ENCODE measurements at regions not wholly inside any gene's neighbourhood (a gene's known extent, or its start where the extent isn't known, plus 50 kb on each side); places are given as distances from the start of the nearest gene placed in this dataset.
A peak's percentile ranks its signal among the peaks of the same experiment; 100 is the strongest.

DNA sequence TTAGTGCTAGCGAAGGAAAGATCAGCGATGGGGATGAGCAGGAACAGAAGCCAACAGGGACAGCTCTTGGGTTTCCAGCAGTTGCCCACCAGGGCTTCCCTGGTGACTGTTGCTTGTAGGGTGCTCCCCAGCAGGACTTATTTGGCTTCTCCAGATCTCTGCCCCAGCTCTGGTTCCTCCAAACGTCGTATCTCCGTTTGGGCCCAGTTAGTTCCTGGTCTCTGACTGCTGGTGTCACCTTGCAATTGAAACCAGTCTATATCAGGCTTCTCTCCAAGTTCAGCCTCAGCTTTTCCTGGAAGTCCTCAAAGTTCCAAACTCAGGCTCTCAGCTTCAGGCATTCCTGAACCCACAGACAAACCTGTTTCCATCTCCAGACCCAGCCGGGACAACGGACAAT is 70.8 kb upstream of the NXT1 start:
- DNase-seq (ENCODE audit: low spot score), result no peak

DNA sequence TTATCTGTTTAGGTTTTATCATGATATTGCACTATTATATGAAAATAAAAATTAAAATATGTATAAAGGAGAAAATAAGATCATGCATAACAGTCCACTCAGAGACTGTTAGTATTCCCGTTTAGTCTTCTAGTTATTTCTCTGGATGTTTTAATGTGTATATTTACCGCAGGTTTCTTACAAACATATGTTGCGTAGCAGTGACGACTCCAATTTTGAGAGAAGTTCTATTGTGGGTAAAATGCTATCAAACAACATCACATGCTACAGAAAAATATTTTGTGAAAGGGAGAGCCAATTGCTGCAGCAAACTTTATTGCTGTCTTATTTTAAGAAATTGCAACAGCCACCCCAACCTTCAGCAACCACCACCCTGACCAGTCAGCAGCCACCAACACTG is 72.4 kb upstream of the NXT1 start:
- DNase-seq (ENCODE audit: low spot score), result no peak

DNA sequence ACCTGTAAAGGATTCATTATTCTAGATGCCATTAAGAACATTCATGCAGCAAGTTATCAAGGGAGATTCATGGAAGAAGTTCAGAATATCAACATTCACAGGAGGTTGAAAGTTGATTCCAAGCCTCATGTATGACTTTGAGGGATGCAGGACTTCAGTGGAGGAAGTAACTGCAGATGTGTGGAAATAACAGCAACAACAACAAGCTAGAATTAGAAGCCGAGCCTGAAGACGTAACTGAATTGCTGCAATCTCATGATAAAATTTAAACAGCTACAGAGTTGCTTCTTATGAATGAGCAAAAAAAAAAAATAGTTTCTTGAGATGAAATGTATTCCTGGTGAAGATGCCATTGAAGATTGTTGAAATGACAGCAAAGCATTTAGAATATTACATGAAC is 73.3 kb upstream of the NXT1 start:
- no peak for DNase-seq (ENCODE audit: low spot score)

DNA sequence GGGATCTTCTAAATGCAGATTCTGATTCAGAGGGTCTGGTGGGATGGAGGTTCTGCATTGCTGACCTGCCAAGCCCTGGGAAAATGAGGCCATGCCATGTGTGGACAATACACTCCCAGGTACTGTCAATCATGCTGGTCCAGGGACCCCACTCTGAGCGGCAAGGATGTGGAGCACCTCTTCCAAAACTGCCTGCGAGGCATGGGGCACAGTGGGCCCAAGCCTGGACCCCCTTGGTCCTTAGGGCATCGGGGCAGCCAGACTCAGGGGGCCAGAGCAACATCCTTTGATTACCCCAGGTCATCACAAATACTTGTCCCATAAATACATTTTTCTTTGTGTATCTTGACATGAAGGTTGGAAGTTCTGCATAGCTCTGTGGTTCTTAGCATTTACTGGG is 76.8 kb upstream of the NXT1 start:
- no peak for DNase-seq (ENCODE audit: low spot score)

DNA sequence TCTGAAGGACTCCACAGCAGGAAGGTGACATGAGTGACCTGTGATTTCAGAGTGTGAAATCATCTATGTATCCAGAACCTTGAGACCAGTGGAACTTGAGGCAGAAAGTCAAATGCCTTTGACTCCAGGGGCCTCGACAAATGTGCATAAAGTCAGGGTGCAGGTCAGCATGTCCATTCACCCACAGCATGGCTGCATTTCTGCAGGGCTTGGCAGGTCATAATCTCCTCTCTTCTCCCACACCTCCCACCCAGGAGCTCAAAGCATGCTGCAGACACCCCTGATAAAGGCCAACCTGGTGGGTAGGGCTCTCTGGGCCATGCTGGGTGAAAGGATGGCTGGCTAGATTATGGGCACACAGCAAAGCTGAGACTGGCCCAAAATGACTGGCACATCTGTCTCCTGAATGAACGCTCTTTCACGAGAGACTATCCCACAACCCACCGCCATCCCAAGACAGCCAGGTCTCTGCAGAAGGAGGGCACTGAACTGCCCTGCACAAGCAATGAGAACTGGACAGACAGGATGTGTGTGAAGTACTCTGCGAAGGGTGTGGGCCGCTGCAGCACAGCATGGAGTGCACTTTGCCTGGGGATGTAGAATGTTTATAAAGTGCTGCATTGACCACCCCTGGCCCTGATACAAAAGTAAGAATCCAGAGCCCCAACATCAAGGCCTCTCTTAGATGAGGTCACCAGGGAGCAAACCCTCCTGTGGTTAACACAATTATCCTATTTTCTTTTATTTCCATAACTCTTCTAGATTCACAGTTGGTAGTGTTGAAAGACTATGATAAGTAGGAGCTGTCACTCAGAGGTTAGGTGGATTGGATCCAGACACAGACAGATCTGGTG is 78.2 kb upstream of the NXT1 start:
- no peak for DNase-seq (ENCODE audit: low spot score)

DNA sequence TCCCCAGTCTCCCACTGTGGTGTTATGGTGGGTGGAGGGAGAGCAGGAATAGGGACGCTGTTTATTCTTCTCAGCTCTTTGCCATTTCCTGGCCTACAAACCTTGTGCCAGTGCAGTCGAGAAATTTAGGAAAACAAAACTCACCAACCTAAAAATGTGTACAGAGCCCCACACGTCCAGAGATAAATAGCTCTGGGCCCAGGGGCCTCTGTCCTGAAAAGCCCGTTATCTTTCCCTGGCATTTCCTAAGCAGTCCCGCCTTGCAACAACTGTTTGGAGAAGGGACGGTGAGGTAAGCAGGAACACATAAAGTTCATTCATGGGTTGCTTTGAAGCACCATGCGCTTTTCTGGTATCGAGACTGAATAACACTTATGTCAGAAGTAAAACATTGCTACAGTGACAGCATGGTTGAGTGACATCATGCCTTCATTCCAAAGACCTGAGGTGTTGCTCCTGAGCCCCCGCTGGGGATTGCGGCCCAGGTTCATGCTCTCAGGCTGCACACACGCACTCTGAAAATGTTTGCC is 80.1 kb upstream of the NXT1 start:
- DNase-seq (ENCODE audit: low spot score), result peak; percentile 86

DNA sequence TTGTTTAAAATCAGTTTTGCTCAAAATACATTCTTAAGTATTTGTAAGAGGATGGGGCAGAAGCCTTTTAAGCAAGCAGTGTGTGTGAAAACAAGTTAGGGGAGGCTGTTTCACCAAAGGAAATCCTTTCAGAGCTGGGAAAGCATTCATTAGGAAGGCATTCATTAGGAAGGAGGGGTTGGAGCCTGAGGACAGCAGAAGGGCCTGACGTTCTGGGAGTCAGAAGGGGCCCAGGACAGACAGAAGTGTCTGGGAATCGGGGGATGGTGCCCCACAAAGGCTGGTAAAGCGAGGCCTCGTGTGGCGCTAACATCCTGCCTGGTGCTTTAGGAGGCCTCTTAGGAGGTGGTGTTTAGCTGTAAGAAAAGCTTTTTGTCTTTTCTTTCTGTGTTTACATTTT is 80.6 kb upstream of the NXT1 start:
- no peak for DNase-seq (ENCODE audit: low spot score)

DNA sequence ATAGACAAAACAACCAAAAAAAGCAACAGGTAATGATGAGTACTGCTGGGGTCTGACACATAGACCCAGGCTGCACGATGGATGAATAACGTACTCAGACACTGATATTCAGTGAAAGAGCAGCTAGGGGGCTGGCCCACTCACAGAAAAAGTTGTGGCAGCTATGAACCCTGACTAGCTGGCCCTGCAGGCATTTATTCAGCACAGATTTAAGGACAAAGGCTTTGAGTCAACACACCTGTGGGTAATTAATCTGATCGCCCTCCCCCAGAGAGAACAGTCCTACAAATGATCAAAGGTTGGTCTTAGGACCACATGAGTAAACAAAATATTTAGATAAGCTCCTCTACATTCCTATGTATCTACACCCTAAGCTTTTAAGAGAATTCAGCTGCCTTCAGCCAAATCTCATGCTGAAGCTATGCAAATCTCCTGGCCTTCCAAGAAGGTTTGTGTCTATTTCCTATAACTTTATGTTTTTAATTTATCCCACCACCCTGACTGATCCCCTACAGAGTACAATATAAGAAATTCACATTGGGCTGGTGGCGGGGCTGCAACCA is 81.7 kb upstream of the NXT1 start:
- no peak for DNase-seq (ENCODE audit: low spot score)

DNA sequence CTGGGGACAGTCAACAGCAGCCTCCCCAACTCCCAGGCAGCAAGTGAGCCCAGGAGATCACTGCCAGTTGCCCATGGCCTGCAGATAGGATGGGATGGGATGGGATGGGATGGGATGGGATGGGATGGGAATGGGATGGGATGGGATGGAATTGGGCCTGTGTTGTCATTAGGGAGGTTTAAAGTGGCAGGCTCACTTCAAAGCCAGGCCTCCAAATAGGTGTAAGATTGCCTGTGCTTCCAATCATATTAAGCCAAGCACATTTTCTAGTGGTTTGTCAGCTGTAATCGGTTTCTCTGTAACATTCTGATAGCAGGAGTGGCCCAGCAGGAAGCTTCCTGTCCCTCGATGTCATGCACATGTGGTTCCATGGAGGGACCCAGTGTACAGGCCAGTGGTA is 82.7 kb upstream of the NXT1 start:
- DNase-seq (ENCODE audit: low spot score), result no peak

DNA sequence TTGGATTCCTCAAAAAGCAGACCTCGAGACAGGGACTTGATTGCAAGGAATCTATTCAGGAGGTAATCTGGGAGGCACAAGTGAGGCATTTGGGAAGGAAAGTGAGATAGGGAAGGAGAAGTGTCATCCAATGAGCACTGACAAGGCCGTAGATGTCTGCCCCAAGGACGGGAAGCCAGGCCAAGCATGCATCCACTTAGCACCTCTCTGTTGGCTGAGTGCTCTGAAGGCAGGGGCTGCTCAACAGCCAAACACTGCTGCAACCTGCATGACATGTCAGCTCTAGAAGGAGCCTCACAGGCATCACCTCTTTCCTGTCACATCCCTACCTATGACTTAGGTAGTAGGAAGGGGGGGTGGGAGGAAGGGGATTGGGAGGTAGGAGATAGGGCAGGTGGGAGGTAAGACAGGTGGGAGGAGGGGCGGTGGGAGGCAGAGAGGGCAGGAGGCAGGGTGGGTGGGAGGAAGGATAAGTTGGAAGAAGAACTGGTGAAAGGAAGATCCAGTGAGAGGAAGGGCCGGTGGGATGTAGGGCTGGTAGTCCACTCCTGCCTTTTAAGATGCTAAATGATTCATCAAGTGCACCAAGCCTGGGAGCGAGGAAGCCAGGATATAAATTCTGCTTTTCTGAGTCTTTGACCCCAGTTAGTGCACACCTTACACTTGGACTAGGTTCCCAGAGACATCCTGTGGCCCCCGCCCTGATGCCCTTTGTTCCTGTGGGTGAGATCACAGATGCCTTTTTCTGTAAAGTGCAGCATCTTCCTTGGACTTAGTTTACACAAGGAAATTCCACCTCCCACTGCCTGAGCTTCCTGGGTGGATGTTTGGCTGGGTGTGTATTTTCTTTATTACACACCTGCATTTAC is 83.8 kb upstream of the NXT1 start:
- no peak for DNase-seq (ENCODE audit: low spot score)

DNA sequence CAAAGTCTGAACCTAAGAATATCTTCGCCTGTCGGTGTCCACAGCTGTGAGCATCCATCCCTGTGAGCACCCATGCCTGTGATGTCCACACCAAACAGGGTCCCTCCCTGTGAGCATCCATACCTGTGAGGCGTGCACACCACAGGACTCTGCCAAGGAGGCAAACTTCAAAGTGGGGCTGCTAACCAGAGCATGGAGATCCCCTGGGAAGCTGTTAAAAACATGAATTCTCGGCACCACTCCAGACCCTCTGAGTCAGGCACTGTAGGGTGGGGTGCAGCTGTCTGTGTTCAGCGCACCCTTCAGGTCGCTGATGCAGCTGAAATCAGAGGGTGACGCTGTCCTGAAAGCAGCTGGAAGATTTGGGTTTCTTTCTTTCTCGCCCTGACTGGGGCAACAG is 85.4 kb upstream of the NXT1 start:
- no peak for DNase-seq (ENCODE audit: low spot score)

DNA sequence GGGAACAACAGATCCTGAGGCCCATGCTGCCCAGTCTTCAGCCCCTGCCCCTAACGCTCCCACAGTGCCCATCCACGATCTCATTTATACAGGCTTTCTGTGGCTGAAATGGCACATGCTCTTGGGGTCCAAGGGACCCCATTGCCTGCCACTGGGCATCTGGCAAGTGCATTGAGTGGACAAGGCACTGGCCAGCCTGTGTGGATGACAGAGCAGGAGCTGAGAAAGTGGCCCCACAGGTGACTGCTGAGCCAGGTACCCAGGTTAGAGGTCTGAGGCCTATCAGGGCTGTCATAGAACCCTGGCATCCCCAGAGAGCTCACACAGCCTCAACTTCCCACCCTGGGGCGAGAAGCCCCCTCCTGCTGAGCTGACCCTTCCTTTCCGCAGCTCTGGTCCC is 86.0 kb upstream of the NXT1 start:
- no peak for DNase-seq (ENCODE audit: low spot score)

DNA sequence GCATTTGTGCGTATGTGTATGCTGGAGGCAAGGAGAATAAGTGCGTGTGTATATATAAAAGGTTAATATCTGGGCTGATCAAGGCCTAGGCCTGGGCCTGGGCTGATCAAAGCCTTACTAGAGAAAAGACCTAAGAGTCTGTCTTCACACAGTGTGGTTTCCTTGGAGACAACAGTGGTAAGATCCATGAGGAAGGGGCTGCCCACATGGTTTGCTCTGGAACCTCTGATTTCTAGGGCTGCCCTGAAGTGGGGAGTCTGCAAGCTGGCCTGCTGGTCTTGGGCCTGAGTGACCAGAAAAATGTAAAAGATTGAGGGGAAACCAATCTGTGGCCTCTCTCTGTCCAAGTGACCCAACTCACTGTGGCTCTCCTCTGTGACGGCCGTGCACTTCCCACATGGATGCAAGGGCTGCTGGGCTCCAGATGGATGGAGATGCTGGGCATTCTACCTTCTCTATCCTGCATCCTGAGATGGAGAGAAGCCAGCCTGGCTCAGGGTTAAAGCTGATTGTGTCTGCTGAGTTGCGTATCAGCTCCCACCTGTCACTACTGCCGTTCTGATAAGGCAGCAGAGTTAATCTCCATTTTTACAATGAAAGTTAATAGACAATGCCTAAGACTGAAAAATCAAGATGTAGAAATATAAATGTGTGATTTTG is 90.3 kb upstream of the NXT1 start:
- no peak for DNase-seq (ENCODE audit: low spot score)

DNA sequence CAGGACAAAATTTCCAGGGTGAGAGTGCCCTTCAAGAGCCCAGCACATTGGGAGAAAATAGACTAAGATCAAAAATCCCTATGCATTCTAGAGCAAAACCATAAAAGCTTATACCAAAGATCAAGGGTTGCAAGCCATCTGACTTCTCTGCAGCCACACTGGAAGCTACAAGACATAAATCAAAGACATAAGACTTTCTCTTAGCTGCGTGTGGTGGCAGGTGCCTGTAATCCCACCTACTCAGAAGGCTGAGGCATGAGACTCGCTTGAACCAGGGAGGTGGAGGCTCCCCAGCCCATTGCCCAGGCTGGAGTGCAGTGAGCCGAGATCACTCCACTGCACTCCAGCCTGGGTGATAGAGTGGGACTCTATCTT is 91.9 kb upstream of the NXT1 start:
- DNase-seq (ENCODE audit: low spot score), result no peak

DNA sequence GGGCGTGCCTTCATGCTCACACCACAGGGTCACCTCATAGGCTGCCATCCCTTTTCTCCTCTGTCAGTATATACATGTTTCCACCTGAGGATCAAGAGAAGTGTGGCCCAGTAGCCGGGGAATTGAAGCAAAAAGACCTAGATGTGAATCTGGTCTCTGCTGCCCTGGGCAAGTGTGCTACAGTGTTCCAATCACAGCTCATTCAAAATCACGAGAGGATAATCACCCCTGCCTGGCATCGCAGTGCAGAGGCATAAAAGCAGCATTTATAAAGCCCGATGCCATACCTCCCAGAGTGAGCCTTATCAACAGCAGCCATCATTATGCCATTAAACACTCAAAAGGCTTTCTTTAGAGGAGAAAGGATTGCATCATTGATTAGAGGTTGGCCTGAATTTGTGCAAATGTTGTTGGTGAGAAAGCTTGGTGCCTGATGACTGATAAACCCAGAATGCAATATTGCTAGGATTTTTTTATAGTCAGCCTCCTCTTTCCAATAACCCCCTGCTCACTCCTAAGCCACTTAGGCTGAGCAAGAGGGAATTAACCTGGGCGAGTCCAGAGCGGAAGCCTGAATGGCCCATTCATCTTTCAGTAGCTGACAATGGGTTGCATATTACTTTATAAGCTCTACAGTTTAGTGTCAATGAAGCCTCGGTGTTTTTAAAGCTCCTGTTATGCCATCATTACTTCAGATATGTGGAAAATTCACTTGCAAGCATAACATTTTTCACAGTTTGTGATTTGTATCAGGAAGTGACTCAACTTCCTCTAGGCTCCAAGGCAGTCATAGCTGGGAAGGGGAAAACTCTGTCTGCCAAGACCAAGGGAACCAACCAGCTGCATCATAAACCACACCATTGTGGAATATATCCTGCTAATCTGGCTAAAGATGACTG is 92.5 kb upstream of the NXT1 start:
- DNase-seq (ENCODE audit: low spot score), result peak; percentile 58

DNA sequence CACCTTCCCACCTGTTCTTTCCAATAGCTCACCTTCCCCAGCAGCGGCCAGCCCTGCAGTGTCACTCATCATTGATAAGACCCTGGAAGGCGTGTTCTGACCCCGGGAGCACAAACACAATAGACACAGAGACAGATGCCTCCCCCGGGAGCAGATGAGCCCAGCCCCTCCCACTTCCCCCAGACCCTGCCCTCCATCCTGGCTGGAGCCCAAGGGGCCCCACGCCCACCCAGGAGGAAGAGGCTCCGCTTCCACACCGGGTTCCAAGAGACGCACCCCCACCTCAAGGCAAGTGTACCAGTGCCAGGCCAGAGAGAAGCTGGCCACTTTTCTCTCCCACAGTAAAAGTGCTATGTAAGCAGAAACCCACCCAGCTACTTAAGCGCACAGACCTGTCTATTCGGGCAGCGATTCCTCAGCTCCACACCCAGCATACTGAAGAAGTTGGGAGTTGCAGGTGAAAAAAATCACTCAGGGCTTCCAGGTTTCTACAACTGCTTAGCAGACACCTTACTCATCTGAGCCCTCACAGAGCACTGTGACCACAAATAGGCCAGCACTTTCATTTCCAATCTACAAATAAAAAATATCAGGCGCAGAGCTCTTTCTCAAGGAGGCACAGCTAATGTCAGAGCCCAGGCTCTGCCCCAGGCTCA is 93.4 kb upstream of the NXT1 start:
- DNase-seq (ENCODE audit: low spot score), result no peak

DNA sequence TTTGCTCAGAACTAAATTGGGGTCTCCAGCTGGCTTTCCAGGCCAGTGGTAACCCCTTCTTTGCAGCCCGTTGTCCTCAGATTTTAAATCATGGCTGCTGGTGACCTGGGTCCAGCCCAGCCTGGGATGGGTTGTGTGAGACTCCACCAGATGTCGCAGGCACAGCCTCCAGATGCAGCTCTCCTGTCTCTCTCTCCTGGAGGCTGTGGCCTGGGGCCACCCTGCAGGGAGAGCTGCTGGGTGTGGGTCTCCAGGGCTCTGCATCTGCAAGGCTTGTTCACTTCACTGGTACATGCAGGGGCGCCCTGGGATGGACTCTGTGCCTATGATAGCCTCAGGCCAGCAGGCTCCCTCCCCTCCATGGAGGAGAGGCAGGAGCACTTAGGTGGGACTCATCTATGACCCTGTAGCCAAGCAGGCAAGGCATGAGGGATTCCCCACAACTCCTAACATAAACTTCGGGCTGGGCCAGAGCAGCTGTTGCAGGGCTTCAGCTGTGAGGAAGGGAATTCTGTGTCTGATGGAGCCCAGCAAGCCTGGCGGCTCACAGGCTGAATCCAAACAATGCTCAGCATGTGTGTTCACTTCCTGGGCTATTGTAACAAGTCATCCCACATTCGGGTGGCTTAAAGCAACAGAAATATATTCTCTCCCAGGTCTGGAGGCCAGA is 94.7 kb upstream of the NXT1 start:
- DNase-seq (ENCODE audit: low spot score), result no peak

DNA sequence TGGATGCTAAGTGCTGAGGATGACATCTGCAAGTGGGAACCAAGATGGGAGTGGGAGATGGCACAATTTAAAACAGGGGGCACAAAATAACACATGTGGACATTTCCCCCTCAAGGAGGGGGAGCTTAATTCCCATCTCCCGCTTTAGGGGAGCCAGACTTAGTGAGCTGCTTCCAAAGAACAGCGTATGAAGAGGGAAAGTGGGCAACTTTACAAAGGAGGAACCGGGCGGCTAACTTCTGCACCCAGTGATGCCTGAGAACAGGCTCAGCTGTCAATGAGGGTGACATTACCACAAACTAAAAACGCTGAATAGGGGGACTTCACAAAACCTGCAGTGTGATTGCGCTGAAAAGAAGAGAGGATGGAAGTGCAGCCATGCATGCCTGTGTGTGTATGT is 95.5 kb upstream of the NXT1 start:
- no peak for DNase-seq (ENCODE audit: low spot score)

DNA sequence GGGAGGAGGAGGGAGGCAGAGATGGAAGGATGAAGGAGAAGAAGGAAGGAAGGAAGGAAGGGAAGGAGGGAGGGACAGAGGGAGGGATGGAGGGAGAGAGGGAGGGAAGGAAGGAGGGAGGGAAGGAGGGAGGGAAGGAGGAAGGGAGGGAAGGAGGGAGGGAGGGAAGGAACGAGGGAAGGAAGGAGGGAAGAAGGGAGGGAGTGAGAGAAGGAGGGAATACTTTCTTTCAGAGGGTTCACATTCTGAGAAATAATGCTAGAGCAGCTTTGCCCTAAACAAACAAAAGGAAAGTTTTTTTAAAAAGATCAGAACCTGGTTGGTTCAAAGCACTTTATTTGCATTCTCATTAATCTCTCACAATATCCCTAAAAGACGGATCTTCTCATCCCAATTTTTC is 96.1 kb upstream of the NXT1 start:
- DNase-seq (ENCODE audit: low spot score), result no peak

DNA sequence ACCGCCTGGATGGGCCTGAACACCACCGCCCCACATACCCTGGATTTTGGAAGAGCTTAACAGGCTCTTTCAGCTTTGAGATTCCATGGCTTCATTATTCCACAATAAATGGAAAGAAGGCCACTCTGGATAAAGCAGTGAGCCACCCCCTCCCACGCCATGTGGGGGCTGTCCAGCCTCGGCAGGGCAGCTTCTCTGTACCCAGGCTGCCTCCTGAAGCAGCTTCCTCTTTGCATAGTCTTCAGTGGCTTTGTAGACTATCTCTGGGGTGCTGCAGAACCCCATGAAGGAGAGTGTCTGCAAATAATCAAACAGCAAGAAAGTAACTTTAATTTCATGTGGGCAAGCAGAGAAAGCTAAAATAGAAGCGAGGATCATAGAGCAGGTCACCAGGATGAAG is 96.6 kb upstream of the NXT1 start:
- no peak for DNase-seq (ENCODE audit: low spot score)
